Neuronal stem cell (in vitro differentiated cells): ENCODE measurements at regions not wholly inside any gene's neighbourhood (a gene's known extent, or its start where the extent isn't known, plus 50 kb on each side); places are given as distances from the start of the nearest gene placed in this dataset.
"Not testable (repeated sequence)": the region's sequence is repeated elsewhere in the genome, so short reads cannot be mapped to it uniquely, and the experiment has no call there.

Experiments used
- DNase-seq: peaks from one replicate; pipeline ENCODE4 v3.0.0-alpha.2; 2013; ENCODE audit warnings: low spot score
- H2AFZ ChIP-seq: one replicate; pipeline ENCODE4 v1.6.1; 2013; ENCODE audit warnings: mild to moderate bottlenecking, low read length, inconsistent platforms
- H2AK5ac ChIP-seq: 2 replicates; pipeline ENCODE4 v1.6.1; 2013; ENCODE audit warnings: low read depth, mild to moderate bottlenecking, inconsistent platforms, low read length, moderate library complexity, mixed read lengths
- H2BK120ac ChIP-seq: 2 replicates; pipeline ENCODE4 v1.6.1; 2013; ENCODE audit warnings: low read depth, mild to moderate bottlenecking, inconsistent platforms, low read length, moderate library complexity, mixed read lengths
- H2BK12ac ChIP-seq: one replicate; pipeline ENCODE4 v1.6.1; 2013; ENCODE audit warnings: low read length, inconsistent platforms
- H2BK15ac ChIP-seq: 2 replicates; pipeline ENCODE4 v1.6.1; 2013; ENCODE audit warnings: mild to moderate bottlenecking, low read length, inconsistent platforms, mixed read lengths
- H2BK5ac ChIP-seq: one replicate; pipeline ENCODE4 v1.6.1; 2013; ENCODE audit warnings: inconsistent platforms, mild to moderate bottlenecking, low read length, moderate library complexity
- H3K14ac ChIP-seq: one replicate; pipeline ENCODE4 v1.6.1; 2013; ENCODE audit warnings: low read length, inconsistent platforms
- H3K18ac ChIP-seq: 2 replicates; pipeline ENCODE4 v1.6.1; 2013; ENCODE audit warnings: low read length, inconsistent platforms
- H3K23ac ChIP-seq: 2 replicates; pipeline ENCODE4 v1.6.1; 2013; ENCODE audit warnings: low read depth, mild to moderate bottlenecking, mixed read lengths, low read length, inconsistent platforms; ENCODE audit not compliant: poor library complexity
- H3K27ac ChIP-seq: replicated peaks from 3 replicates; pipeline ENCODE4 v1.5.1; 2013; ENCODE audit warnings: low read length, inconsistent platforms
- H3K27me3 ChIP-seq, 3 experiments: 2 replicates each; pipeline ENCODE4 v1.6.1; 2013; ENCODE audit warnings: low read length in 3 of 3, mild to moderate bottlenecking in 2 of 3, inconsistent platforms in 1 of 3, low read depth in 1 of 3, mixed read lengths in 1 of 3, moderate library complexity in 1 of 3; ENCODE audit not compliant: control insufficient read depth in 3 of 3, insufficient read depth in 3 of 3
- H3K36me3 ChIP-seq, 2 donors: replicated peaks in 1 of 2; 2 replicates each; pipeline ENCODE4 v1.6.1; 2013; ENCODE audit warnings: low read length in 2 of 2; ENCODE audit not compliant: control insufficient read depth in 2 of 2, insufficient read depth in 2 of 2
- H3K4ac ChIP-seq: 2 replicates; pipeline ENCODE4 v1.6.1; 2013; ENCODE audit warnings: inconsistent platforms, mild to moderate bottlenecking, low read length, moderate library complexity
- H3K4me1 ChIP-seq, 2 donors: 1 replicate in 1 of 2; 2 replicates in 1 of 2; pipeline ENCODE4 v1.6.1; 2013; ENCODE audit warnings: low read length in 2 of 2, low read depth in 1 of 2; ENCODE audit not compliant: control insufficient read depth in 2 of 2, insufficient read depth in 1 of 2
- H3K4me2 ChIP-seq: one replicate; pipeline ENCODE4 v1.6.1; 2013; ENCODE audit warnings: mild to moderate bottlenecking, low read length, inconsistent platforms; ENCODE audit not compliant: insufficient read depth, poor library complexity, severe bottlenecking
- H3K4me3 ChIP-seq, 2 donors: 2 replicates each; pipeline ENCODE4 v1.5.1; 2013; ENCODE audit warnings: low read length in 2 of 2, mild to moderate bottlenecking in 2 of 2, inconsistent platforms in 1 of 2, moderate library complexity in 1 of 2
- H3K79me1 ChIP-seq: one replicate; pipeline ENCODE4 v1.6.1; 2013; ENCODE audit warnings: low read depth, mild to moderate bottlenecking, inconsistent platforms, low read length, moderate library complexity
- H3K9ac ChIP-seq: one replicate; pipeline ENCODE4 v1.6.1; 2013; ENCODE audit warnings: mild to moderate bottlenecking, low read depth, low read length, inconsistent platforms; ENCODE audit not compliant: poor library complexity
- H3K9me3 ChIP-seq, 2 donors: replicated peaks in 1 of 2; 2 replicates each; pipeline versions ENCODE3 to v1.6.1; 2013; ENCODE audit warnings: low read length in 2 of 2, mild to moderate bottlenecking in 2 of 2, inconsistent platforms in 1 of 2, low read depth in 1 of 2, mixed read lengths in 1 of 2, moderate library complexity in 1 of 2; ENCODE audit not compliant: control insufficient read depth in 2 of 2, insufficient read depth in 1 of 2
- H4K8ac ChIP-seq: one replicate; pipeline ENCODE4 v1.6.1; 2013; ENCODE audit warnings: low read depth, mild to moderate bottlenecking, inconsistent platforms, low read length, moderate library complexity
- H4K91ac ChIP-seq: one replicate; pipeline ENCODE4 v1.6.1; 2013; ENCODE audit warnings: low read length, low read depth, mild to moderate bottlenecking, inconsistent platforms; ENCODE audit not compliant: poor library complexity
- WGBS, 2 donors: extraction: QIAGEN DNeasy Blood & Tissue Kit; methylation state at CpG; one replicate each; pipeline ENCODE4 v1.1.7; 2013; ENCODE audit warnings: missing lambda C conversion rate in 2 of 2, mixed read lengths in 1 of 2; ENCODE audit not compliant: insufficient read length in 2 of 2, insufficient replicate concordance in 1 of 2; ENCODE audit errors: extremely low coverage in 2 of 2; 5-methylcytosine and 5-hydroxymethylcytosine counted together

- H2BK120ac ChIP-seq: no peak overlapping the region
- H2AFZ ChIP-seq: no peak overlapping the region
- no peak overlapping the region for H3K23ac ChIP-seq
- no peak overlapping the region for H2AK5ac ChIP-seq
- no peak overlapping the region for H4K91ac ChIP-seq
- H3K4ac ChIP-seq: no peak overlapping the region
- H3K4me3 ChIP-seq: peak overlapping the region in 1 of 2 donors; percentile 16
- H2BK12ac ChIP-seq: no peak overlapping the region
- no peak overlapping the region for H2BK5ac ChIP-seq
- no peak overlapping the region for H3K4me2 ChIP-seq
- H3K14ac ChIP-seq: no peak overlapping the region
- no CpG with 5 or more reads among the region's 2 CpGs for WGBS, 2 donors
- H2BK15ac ChIP-seq: no peak overlapping the region
- no peak overlapping the region for H3K18ac ChIP-seq
- no peak overlapping the region for H4K8ac ChIP-seq
- H3K9ac ChIP-seq: no peak overlapping the region
- H3K79me1 ChIP-seq: no peaks in the 10 kb centered on the region
- peaks cover 0 to 10% of the 10 kb centered on the region in 2 donors for H3K9me3 ChIP-seq
- H3K27me3 ChIP-seq: no peaks in the 10 kb centered on the region
- no peak overlapping the region for H3K27ac ChIP-seq
- no peaks in the 10 kb centered on the region for H3K4me1 ChIP-seq
- no peak for DNase-seq
- H3K36me3 ChIP-seq: no peaks in the 10 kb centered on the region
Observed at GRCh38 chr9:65432051-65432450, 147.0 kb upstream of the FOXD4L5 start.

DNA sequence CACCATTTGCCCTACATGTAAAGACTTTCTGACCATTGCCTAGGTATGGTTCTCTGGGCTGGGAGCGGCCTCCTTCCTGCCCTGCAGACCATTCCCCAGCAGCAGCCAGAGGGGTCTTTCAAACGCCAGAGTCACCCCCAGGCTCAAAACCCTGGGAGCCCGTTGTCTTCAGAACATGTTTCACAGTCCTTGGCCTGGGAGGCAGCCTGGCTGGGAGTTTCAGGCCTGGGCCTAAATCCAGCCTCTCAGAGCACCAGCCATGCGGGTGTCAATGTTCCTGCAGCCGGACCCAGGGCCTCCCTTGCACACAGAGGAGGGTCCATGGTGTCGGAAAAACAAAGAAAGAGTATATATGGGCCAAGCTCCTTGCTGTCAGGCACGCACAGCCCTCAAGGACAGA is 145.2 kb upstream of the FOXD4L5 start:
- Histone ChIP-seq H3K18ac (no peak overlapping the region), H3K23ac (no peak overlapping the region), H3K9me3 (peaks cover 8 to 10% of the 10 kb centered on the region in 2 donors), H2BK15ac (no peak overlapping the region), H2BK120ac (no peak overlapping the region), H3K4me1 (no peaks in the 10 kb centered on the region), H2AFZ (no peak overlapping the region), H3K9ac (no peak overlapping the region), H4K8ac (no peak overlapping the region), H3K4me2 (no peak overlapping the region), H3K4me3 (no peak overlapping the region), H4K91ac (no peak overlapping the region), H3K36me3 (no peaks in the 10 kb centered on the region), H3K79me1 (no peaks in the 10 kb centered on the region), H2BK5ac (no peak overlapping the region), H3K4ac (no peak overlapping the region), H3K27me3 (no peaks in the 10 kb centered on the region), H3K27ac (no peak overlapping the region), H2BK12ac (no peak overlapping the region), H3K14ac (no peak overlapping the region), H2AK5ac (no peak overlapping the region)
- no peak for DNase-seq
- WGBS, 2 donors: no CpG with 5 or more reads among the region's 7 CpGs

GRCh38 chr9:65427361-65427760 is 142.4 kb upstream of the FOXD4L5 start:
- not testable (repeated sequence) for H3K27ac ChIP-seq
- WGBS, 2 donors: no CpG with 5 or more reads among the region's 4 CpGs

DNA sequence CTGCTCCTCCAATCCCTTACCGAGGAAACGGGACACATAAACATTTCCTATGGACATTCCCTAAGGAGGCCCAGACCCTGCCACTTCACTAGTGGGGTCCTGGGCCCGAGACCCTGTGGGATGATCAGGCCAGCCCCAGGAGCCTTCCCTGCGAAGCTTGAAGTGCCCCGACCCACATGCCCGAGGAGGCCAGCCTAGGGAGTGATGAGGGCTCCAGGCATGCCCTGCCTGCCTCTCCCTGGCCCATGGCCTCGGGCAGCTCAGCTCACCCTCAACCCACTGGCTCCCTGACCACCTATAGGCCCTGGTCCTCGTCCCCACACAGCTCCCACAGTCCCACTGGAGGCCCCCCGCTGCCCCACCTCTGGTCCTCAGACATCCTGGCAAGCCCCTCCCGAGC is 141.8 kb upstream of the FOXD4L5 start:
- H3K4me3 ChIP-seq: not testable (repeated sequence)

More at GRCh38 chr9:65427361-65427760, 142.4 kb upstream of the FOXD4L5 start:
- not testable (repeated sequence) for H2BK5ac ChIP-seq, H3K4me1 ChIP-seq, H2BK120ac ChIP-seq, H2AFZ ChIP-seq, H3K4me2 ChIP-seq, H2BK15ac ChIP-seq, DNase-seq, H2BK12ac ChIP-seq, H3K4ac ChIP-seq, H4K8ac ChIP-seq, H4K91ac ChIP-seq, H3K79me1 ChIP-seq, H3K4me3 ChIP-seq, H3K36me3 ChIP-seq, H3K9me3 ChIP-seq, H2AK5ac ChIP-seq, H3K9ac ChIP-seq, H3K23ac ChIP-seq, H3K18ac ChIP-seq, H3K27me3 ChIP-seq, H3K14ac ChIP-seq

More for the DNA sequence above, 141.8 kb upstream of the FOXD4L5 start:
- not testable (repeated sequence) for H2BK15ac ChIP-seq, H3K18ac ChIP-seq, H3K23ac ChIP-seq, H3K9me3 ChIP-seq, H2BK120ac ChIP-seq, H4K91ac ChIP-seq, H3K4me2 ChIP-seq, H3K27me3 ChIP-seq, H3K4ac ChIP-seq, DNase-seq, H4K8ac ChIP-seq, H3K9ac ChIP-seq, H3K79me1 ChIP-seq, H2AFZ ChIP-seq, H2BK12ac ChIP-seq, H3K36me3 ChIP-seq, H3K4me1 ChIP-seq, H2BK5ac ChIP-seq, H2AK5ac ChIP-seq, H3K14ac ChIP-seq, H3K27ac ChIP-seq
- WGBS, 2 donors: no CpG with 5 or more reads among the region's 10 CpGs
